ENCODE measurements at regions not wholly inside any gene's neighbourhood (a gene's known extent, or its start where the extent isn't known, plus 50 kb on each side); places are given as distances from the start of the nearest gene placed in this dataset.

- TF ChIP-seq CTCF (IDR thresholded peaks at IDR 0.05 in 4 of 5, conservative IDR thresholded peaks at IDR 0.05 in 1 of 5) (no peak), POLR2A (IDR thresholded peaks at IDR 0.05) (no peak)
Measured at GRCh38 chr11:115564851-115565250, 60.6 kb upstream of the CADM1 start.

Data from gastrocnemius medialis (tissue), 4 donors.